HCT116 (cell line): ENCODE measurements at regions not wholly inside any gene's neighbourhood (a gene's known extent, or its start where the extent isn't known, plus 50 kb on each side); places are given as distances from the start of the nearest gene placed in this dataset.

Experiments used
- ATAC-seq: fragments of 200-7000 bp; cut with Tn5 transposase; 2 replicates; pipeline ENCODE4 v1.9.1; 2020; ENCODE audit warnings: mild to moderate bottlenecking, moderate library complexity
- BruUV-seq: library from RNA; stranded (reverse); fragments of 400-500 nt; replicated peaks from 2 replicates; lab custom pipeline; 2021; lab: Mats Ljungman, UMichigan
- CTCF ChIA-PET: fragments of 300-600 bp; sonication (Branson Sonifier 250); formaldehyde crosslinking; loops from one replicate; lab custom pipeline; 2021; ENCODE audit warnings: antibody characterized with exemption; lab: Charles Lee
- POLR2A ChIA-PET: fragments of 300-600, 350-600 bp; sonication (Branson Sonifier 250); formaldehyde crosslinking; loops from one replicate; lab custom pipeline; 2021; ENCODE audit warnings: antibody characterized with exemption; lab: Charles Lee
- RAD21 ChIA-PET, 2 experiments: fragments of 300-600 bp; sonication (Branson Sonifier 250); formaldehyde crosslinking; loops; one replicate each; lab custom pipeline; 2023; ENCODE audit warnings: low total read pairs in 2 of 2; ENCODE audit not compliant: uncharacterized antibody in 2 of 2, unreplicated experiment in 2 of 2, low non-redundant PET in 1 of 2; lab: Charles Lee
- DNase-seq: peaks from one replicate; pipeline ENCODE4 v3.0.0-alpha.2; 2010; ENCODE audit warnings: low read depth, low spot score
- H2AFZ ChIP-seq: fragments of 200-600 bp; shearing (Covaris generic), sonication (generic); 2 replicates; pipeline ENCODE4 v1.6.1; 2017; ENCODE audit warnings: low read depth, mixed run types, mixed read lengths, antibody characterized with exemption, low read length; ENCODE audit not compliant: poor library complexity, severe bottlenecking
- H3K27ac ChIP-seq: 2 replicates; pipeline ENCODE4 v1.5.1; 2012; ENCODE audit warnings: low read depth, low read length
- H3K27me3 ChIP-seq: fragments of 200-600 bp; sonication (generic); 2 replicates; pipeline ENCODE4 v1.6.1; 2016; ENCODE audit warnings: mixed run types, low read length, mixed read lengths; ENCODE audit not compliant: insufficient read depth
- H3K36me3 ChIP-seq, 2 experiments: fragments of 200-500 bp in 1 of 2; fragments of 200-600 bp in 1 of 2; sonication (Bioruptor generic) in 1 of 2; sonication (generic) in 1 of 2; 2 replicates each; pipeline versions ENCODE4 v1.5.1 to v1.6.1; 2014 to 2016; ENCODE audit warnings: low read length in 2 of 2, inconsistent platforms in 1 of 2, mixed read lengths in 1 of 2, mixed run types in 1 of 2; ENCODE audit not compliant: insufficient read depth in 2 of 2, control insufficient read depth in 1 of 2
- H3K4me1 ChIP-seq, 2 experiments: fragments of 200-600 bp in 1 of 2; sonication (generic) in 1 of 2; 2 replicates each; pipeline versions ENCODE4 v1.5.1 to v1.6.1; 2012 to 2017; ENCODE audit warnings: low read length in 2 of 2, inconsistent platforms in 1 of 2, mild to moderate bottlenecking in 1 of 2, mixed read lengths in 1 of 2, mixed run types in 1 of 2, moderate library complexity in 1 of 2; ENCODE audit not compliant: insufficient read depth in 2 of 2, control insufficient read depth in 1 of 2
- H3K4me2 ChIP-seq: fragments of 200-600 bp; sonication (generic); 2 replicates; pipeline ENCODE4 v1.6.1; 2017; ENCODE audit warnings: mixed run types, low read length, mixed read lengths
- H3K4me3 ChIP-seq, 2 experiments: fragments of 200-600 bp in 1 of 2; sonication (generic) in 1 of 2; replicated peaks in 1 of 2; 2 replicates each; pipeline ENCODE4 v1.5.1; 2011 to 2016; ENCODE audit warnings: low read length in 2 of 2, control low read depth in 1 of 2, low read depth in 1 of 2, mild to moderate bottlenecking in 1 of 2, mixed read lengths in 1 of 2, mixed run types in 1 of 2
- H3K79me2 ChIP-seq: fragments of 200-600 bp; sonication (generic); 2 replicates; pipeline ENCODE4 v1.6.1; 2017; ENCODE audit warnings: mild to moderate bottlenecking, mixed run types, low read length, moderate library complexity, mixed read lengths; ENCODE audit not compliant: insufficient read depth
- H3K9ac ChIP-seq: fragments of 200-600 bp; sonication (generic); 2 replicates; pipeline ENCODE4 v1.6.1; 2016; ENCODE audit warnings: low read length, mixed read lengths
- H3K9me2 ChIP-seq: fragments of 200-600 bp; sonication (generic), shearing (Covaris generic); 2 replicates; pipeline ENCODE4 v1.6.1; 2017; ENCODE audit warnings: mixed run types, mild to moderate bottlenecking, moderate library complexity; ENCODE audit not compliant: insufficient read depth
- H3K9me3 ChIP-seq, 2 experiments: fragments of 200-500 bp in 1 of 2; fragments of 200-600 bp in 1 of 2; sonication (Bioruptor generic) in 1 of 2; sonication (generic) in 1 of 2; 2 replicates each; pipeline ENCODE4 v1.6.1; 2014 to 2017; ENCODE audit warnings: low read length in 2 of 2, mixed read lengths in 2 of 2, inconsistent platforms in 1 of 2, low read depth in 1 of 2, mild to moderate bottlenecking in 1 of 2, mixed run types in 1 of 2, moderate library complexity in 1 of 2; ENCODE audit not compliant: control insufficient read depth in 1 of 2, insufficient read depth in 1 of 2
- H4K20me1 ChIP-seq: fragments of 200-600 bp; sonication (generic), shearing (Covaris generic); 2 replicates; pipeline ENCODE4 v1.6.1; 2017; ENCODE audit warnings: mixed run types, mild to moderate bottlenecking, moderate library complexity; ENCODE audit not compliant: insufficient read depth
- ATF3 ChIP-seq: IDR thresholded peaks from 2 replicates; pipeline ENCODE4 v1.6.1; 2012
- CBX3 ChIP-seq: IDR thresholded peaks from 2 replicates; pipeline ENCODE4 v1.6.1; 2012; ENCODE audit warnings: low read depth
- CEBPB ChIP-seq: IDR thresholded peaks from 2 replicates; pipeline ENCODE4 v1.6.1; 2012; ENCODE audit warnings: low read depth
- CTCF ChIP-seq, 3 experiments: fragments of 200-600 bp in 1 of 3; sonication (generic) in 1 of 3; IDR thresholded peaks in 2 of 3; conservative IDR thresholded peaks in 1 of 3; 2 replicates each; pipeline ENCODE4 v1.5.1; 2012 to 2017; ENCODE audit warnings: low read depth in 2 of 3, low read length in 2 of 3, antibody characterized with exemption in 1 of 3, borderline replicate concordance in 1 of 3, control low read depth in 1 of 3, mild to moderate bottlenecking in 1 of 3, mixed read lengths in 1 of 3, mixed run types in 1 of 3, moderate library complexity in 1 of 3; ENCODE audit not compliant: insufficient read depth in 1 of 3
- ELF1 ChIP-seq: IDR thresholded peaks from 2 replicates; pipeline ENCODE4 v1.6.1; 2012; ENCODE audit warnings: low read depth, borderline replicate concordance
- EZH2 ChIP-seq: fragments of 200-600 bp; sonication (generic); IDR thresholded peaks from 2 replicates; pipeline ENCODE4 v1.6.1; 2017; ENCODE audit warnings: antibody characterized with exemption, mixed run types
- EZH2phosphoT487 ChIP-seq: fragments of 200-600 bp; IDR thresholded peaks from 2 replicates; pipeline ENCODE4 v1.6.1; 2018; ENCODE audit warnings: antibody characterized with exemption, borderline replicate concordance
- FOSL1 ChIP-seq: IDR thresholded peaks from 2 replicates; pipeline ENCODE4 v1.6.1; 2012; ENCODE audit warnings: low read depth
- JUND ChIP-seq: IDR thresholded peaks from 2 replicates; pipeline ENCODE4 v1.6.1; 2012
- MAX ChIP-seq: IDR thresholded peaks from 2 replicates; pipeline ENCODE4 v1.6.1; 2012
- POLR2A ChIP-seq: IDR thresholded peaks from 2 replicates; pipeline ENCODE4 v1.7.0; 2011; ENCODE audit warnings: borderline replicate concordance; ENCODE audit not compliant: insufficient read depth, insufficient read length; ENCODE audit errors: extremely low read depth
- RAD21 ChIP-seq: IDR thresholded peaks from 2 replicates; pipeline ENCODE4 v1.6.1; 2012; ENCODE audit warnings: low read depth, mild to moderate bottlenecking
- REST ChIP-seq: IDR thresholded peaks from 2 replicates; pipeline ENCODE4 v1.6.1; 2012; ENCODE audit warnings: low read depth
- SP1 ChIP-seq: IDR thresholded peaks from 2 replicates; pipeline ENCODE4 v1.6.1; 2012; ENCODE audit warnings: low read depth
- SRF ChIP-seq: IDR thresholded peaks from 2 replicates; pipeline ENCODE4 v1.6.1; 2012; ENCODE audit warnings: low read depth
- TCF7L2 ChIP-seq: IDR thresholded peaks from 2 replicates; pipeline ENCODE4 v1.7.0; 2011; ENCODE audit warnings: borderline replicate concordance, inconsistent platforms; ENCODE audit not compliant: insufficient read depth, insufficient read length; ENCODE audit errors: extremely low read depth
- ZBTB33 ChIP-seq: IDR thresholded peaks from 2 replicates; pipeline ENCODE4 v1.6.1; 2011; ENCODE audit warnings: mild to moderate bottlenecking, low read length, moderate library complexity; ENCODE audit not compliant: insufficient replicate concordance; ENCODE audit errors: extremely low read depth
- ZFX ChIP-seq: fragments of 450-650 bp; IDR thresholded peaks from 2 replicates; pipeline ENCODE4 v1.6.1; 2017
- ZNF274 ChIP-seq: fragments of 200-500 bp; sonication (Bioruptor generic); IDR thresholded peaks from 2 replicates; pipeline ENCODE4 v1.6.1; 2014; ENCODE audit warnings: mild to moderate bottlenecking, low read depth, low read length, inconsistent platforms
- intact Hi-C: fragments of 100-400 bp; cut with micrococcal nuclease; formaldehyde crosslinking; loops from 2 replicates; pipeline ENCODE4 v1.10.0; 2022

GRCh38 chr11:57940044-57940756 is 83.5 kb upstream of the OR9Q1 start:
- H3K27me3 ChIP-seq: peaks cover 6% of the 10 kb centered on the region; the same call in 1 of the 2 replicates
- intact Hi-C loops: no loop called here
- ATAC-seq: no peak
- RAD21 ChIA-PET: no interaction called here
- no TSS peak for BruUV-seq
- no peaks in the 10 kb centered on the region for H4K20me1 ChIP-seq
- no peak overlapping the region for H3K9ac ChIP-seq
- no peaks in the 10 kb centered on the region for H3K9me3 ChIP-seq
- CTCF ChIA-PET: no interaction called here
- H3K4me1 ChIP-seq: no peaks in the 10 kb centered on the region
- no peaks in the 10 kb centered on the region for H3K9me2 ChIP-seq
- no peaks in the 10 kb centered on the region for H3K36me3 ChIP-seq
- no peak for TF ChIP-seq CEBPB
- TF ChIP-seq EZH2: no peak
- no peak for TF ChIP-seq JUND
- no peak for TF ChIP-seq ELF1
- TF ChIP-seq MAX: no peak
- no peak for TF ChIP-seq POLR2A
- TF ChIP-seq SP1: no peak
- TF ChIP-seq ZFX: no peak
- no peak for TF ChIP-seq ATF3
- no peak for TF ChIP-seq EZH2phosphoT487
- no peak for TF ChIP-seq ZBTB33
- no peak for TF ChIP-seq REST
- no peak for TF ChIP-seq CTCF (IDR thresholded peaks at IDR 0.05 in 2 of 3, conservative IDR thresholded peaks at IDR 0.05 in 1 of 3; ENCODE audit: borderline replicate concordance in 1 of 3, insufficient read depth in 1 of 3, low read depth in 2 of 3, low read length in 2 of 3)
- TF ChIP-seq SRF: no peak
- no peak for TF ChIP-seq TCF7L2
- no peak for TF ChIP-seq RAD21
- no peak for TF ChIP-seq CBX3
- TF ChIP-seq FOSL1: no peak
- no peak for TF ChIP-seq ZNF274
- no peak for DNase-seq
- H3K4me3 ChIP-seq: no peak overlapping the region
- H3K27ac ChIP-seq: no peak overlapping the region
- POLR2A ChIA-PET: no interaction called here
- no peaks in the 10 kb centered on the region for H3K79me2 ChIP-seq
- no peak overlapping the region for H2AFZ ChIP-seq
- no peak overlapping the region for H3K4me2 ChIP-seq
